WTC11 (cell line): ENCODE measurements at regions not wholly inside any gene's neighbourhood (a gene's known extent, or its start where the extent isn't known, plus 50 kb on each side); places are given as distances from the start of the nearest gene placed in this dataset.

ENCODE experiments used
- CREB1 ChIP-seq: sonication (generic); formaldehyde crosslinking; IDR thresholded peaks from 2 replicates; pipeline ENCODE4 v1.8.0; 2023; ENCODE audit warnings: mild to moderate bottlenecking, missing genetic modification reagents
- CREM ChIP-seq: sonication (generic); formaldehyde crosslinking; IDR thresholded peaks from 2 replicates; pipeline ENCODE4 v1.8.1; 2022; ENCODE audit warnings: mild to moderate bottlenecking, missing genetic modification reagents, moderate library complexity
- ELF4 ChIP-seq: sonication (generic); formaldehyde crosslinking; IDR thresholded peaks from 2 replicates; pipeline ENCODE4 v1.8.1; 2022; ENCODE audit warnings: low read depth, mild to moderate bottlenecking, moderate library complexity, missing genetic modification reagents
- ZBTB21 ChIP-seq: sonication (generic); formaldehyde crosslinking; IDR thresholded peaks from 2 replicates; pipeline ENCODE4 v1.8.1; 2023; ENCODE audit warnings: mild to moderate bottlenecking, missing genetic modification reagents, borderline replicate concordance
- ZNF138 ChIP-seq: sonication (generic); formaldehyde crosslinking; conservative IDR thresholded peaks from 2 replicates; pipeline ENCODE4 v1.8.1; 2022; ENCODE audit warnings: mild to moderate bottlenecking, moderate library complexity, missing genetic modification reagents
- ZNF263 ChIP-seq: sonication (generic); formaldehyde crosslinking; IDR thresholded peaks from 2 replicates; pipeline ENCODE4 v1.8.1; 2022; ENCODE audit warnings: low read depth, mild to moderate bottlenecking, moderate library complexity, missing genetic modification reagents
- TF ChIP-seq, protein P1 (sequence below): fragments of 200-600 bp; IDR thresholded peaks from 2 replicates; pipeline ENCODE4 v1.8.0; 2022; ENCODE audit warnings: antibody characterized with exemption
- TF ChIP-seq, protein P2 (sequence below): sonication (generic); formaldehyde crosslinking; IDR thresholded peaks from 2 replicates; pipeline ENCODE4 v1.8.0; 2023; ENCODE audit warnings: missing genetic modification reagents, mild to moderate bottlenecking, borderline replicate concordance
- TF ChIP-seq, protein P3 (sequence below): fragments of 250-450 bp; sonication (Bioruptor Pico); IDR thresholded peaks from 2 replicates; pipeline ENCODE4 v1.9.0; 2021; ENCODE audit warnings: mild to moderate bottlenecking
- TF ChIP-seq, protein P4 (sequence below): fragments of 250-450 bp; sonication (Bioruptor Pico); IDR thresholded peaks from 2 replicates; pipeline ENCODE4 v1.8.0; 2021; ENCODE audit warnings: mild to moderate bottlenecking
- TF ChIP-seq, protein P5 (sequence below): sonication (generic); formaldehyde crosslinking; IDR thresholded peaks from 2 replicates; pipeline ENCODE4 v1.8.0; 2022; ENCODE audit warnings: mild to moderate bottlenecking, missing genetic modification reagents
- TF ChIP-seq, protein P6 (sequence below): sonication (generic); formaldehyde crosslinking; IDR thresholded peaks from 2 replicates; pipeline ENCODE4 v1.8.1; 2023; ENCODE audit warnings: mild to moderate bottlenecking, missing genetic modification reagents, moderate library complexity

DNA sequence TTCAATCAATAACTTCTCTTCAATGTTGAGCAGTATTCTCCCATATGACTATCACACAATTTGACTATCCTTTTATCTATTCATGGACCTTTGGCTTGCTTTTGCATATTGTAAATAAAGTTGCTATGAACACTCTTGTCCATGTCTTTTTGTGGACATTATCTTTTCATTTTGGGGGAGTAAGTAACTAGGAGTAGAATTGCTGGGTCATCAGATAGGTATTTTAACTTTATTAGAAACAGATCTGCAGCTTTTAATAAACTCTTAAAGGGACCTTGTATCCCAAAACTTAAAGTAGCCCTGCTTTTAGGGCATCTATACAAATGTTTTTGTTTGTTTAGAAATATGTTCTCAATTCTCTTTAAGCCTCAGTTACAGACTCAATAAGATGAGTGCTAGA lies 614.2 kb upstream of the CITED2 start:
- TF ChIP-seq, protein P1, sequence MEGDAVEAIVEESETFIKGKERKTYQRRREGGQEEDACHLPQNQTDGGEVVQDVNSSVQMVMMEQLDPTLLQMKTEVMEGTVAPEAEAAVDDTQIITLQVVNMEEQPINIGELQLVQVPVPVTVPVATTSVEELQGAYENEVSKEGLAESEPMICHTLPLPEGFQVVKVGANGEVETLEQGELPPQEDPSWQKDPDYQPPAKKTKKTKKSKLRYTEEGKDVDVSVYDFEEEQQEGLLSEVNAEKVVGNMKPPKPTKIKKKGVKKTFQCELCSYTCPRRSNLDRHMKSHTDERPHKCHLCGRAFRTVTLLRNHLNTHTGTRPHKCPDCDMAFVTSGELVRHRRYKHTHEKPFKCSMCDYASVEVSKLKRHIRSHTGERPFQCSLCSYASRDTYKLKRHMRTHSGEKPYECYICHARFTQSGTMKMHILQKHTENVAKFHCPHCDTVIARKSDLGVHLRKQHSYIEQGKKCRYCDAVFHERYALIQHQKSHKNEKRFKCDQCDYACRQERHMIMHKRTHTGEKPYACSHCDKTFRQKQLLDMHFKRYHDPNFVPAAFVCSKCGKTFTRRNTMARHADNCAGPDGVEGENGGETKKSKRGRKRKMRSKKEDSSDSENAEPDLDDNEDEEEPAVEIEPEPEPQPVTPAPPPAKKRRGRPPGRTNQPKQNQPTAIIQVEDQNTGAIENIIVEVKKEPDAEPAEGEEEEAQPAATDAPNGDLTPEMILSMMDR = no peak
- TF ChIP-seq CREB1 (CRISPR knock-in tag) = no peak
- no peak for TF ChIP-seq ELF4
- TF ChIP-seq, protein P2, sequence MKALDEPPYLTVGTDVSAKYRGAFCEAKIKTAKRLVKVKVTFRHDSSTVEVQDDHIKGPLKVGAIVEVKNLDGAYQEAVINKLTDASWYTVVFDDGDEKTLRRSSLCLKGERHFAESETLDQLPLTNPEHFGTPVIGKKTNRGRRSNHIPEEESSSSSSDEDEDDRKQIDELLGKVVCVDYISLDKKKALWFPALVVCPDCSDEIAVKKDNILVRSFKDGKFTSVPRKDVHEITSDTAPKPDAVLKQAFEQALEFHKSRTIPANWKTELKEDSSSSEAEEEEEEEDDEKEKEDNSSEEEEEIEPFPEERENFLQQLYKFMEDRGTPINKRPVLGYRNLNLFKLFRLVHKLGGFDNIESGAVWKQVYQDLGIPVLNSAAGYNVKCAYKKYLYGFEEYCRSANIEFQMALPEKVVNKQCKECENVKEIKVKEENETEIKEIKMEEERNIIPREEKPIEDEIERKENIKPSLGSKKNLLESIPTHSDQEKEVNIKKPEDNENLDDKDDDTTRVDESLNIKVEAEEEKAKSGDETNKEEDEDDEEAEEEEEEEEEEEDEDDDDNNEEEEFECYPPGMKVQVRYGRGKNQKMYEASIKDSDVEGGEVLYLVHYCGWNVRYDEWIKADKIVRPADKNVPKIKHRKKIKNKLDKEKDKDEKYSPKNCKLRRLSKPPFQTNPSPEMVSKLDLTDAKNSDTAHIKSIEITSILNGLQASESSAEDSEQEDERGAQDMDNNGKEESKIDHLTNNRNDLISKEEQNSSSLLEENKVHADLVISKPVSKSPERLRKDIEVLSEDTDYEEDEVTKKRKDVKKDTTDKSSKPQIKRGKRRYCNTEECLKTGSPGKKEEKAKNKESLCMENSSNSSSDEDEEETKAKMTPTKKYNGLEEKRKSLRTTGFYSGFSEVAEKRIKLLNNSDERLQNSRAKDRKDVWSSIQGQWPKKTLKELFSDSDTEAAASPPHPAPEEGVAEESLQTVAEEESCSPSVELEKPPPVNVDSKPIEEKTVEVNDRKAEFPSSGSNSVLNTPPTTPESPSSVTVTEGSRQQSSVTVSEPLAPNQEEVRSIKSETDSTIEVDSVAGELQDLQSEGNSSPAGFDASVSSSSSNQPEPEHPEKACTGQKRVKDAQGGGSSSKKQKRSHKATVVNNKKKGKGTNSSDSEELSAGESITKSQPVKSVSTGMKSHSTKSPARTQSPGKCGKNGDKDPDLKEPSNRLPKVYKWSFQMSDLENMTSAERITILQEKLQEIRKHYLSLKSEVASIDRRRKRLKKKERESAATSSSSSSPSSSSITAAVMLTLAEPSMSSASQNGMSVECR (CRISPR knock-in tag) = no peak
- TF ChIP-seq, protein P3, sequence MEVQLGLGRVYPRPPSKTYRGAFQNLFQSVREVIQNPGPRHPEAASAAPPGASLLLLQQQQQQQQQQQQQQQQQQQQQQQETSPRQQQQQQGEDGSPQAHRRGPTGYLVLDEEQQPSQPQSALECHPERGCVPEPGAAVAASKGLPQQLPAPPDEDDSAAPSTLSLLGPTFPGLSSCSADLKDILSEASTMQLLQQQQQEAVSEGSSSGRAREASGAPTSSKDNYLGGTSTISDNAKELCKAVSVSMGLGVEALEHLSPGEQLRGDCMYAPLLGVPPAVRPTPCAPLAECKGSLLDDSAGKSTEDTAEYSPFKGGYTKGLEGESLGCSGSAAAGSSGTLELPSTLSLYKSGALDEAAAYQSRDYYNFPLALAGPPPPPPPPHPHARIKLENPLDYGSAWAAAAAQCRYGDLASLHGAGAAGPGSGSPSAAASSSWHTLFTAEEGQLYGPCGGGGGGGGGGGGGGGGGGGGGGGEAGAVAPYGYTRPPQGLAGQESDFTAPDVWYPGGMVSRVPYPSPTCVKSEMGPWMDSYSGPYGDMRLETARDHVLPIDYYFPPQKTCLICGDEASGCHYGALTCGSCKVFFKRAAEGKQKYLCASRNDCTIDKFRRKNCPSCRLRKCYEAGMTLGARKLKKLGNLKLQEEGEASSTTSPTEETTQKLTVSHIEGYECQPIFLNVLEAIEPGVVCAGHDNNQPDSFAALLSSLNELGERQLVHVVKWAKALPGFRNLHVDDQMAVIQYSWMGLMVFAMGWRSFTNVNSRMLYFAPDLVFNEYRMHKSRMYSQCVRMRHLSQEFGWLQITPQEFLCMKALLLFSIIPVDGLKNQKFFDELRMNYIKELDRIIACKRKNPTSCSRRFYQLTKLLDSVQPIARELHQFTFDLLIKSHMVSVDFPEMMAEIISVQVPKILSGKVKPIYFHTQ (CRISPR knock-in tag) = no peak
- TF ChIP-seq, protein P4, sequence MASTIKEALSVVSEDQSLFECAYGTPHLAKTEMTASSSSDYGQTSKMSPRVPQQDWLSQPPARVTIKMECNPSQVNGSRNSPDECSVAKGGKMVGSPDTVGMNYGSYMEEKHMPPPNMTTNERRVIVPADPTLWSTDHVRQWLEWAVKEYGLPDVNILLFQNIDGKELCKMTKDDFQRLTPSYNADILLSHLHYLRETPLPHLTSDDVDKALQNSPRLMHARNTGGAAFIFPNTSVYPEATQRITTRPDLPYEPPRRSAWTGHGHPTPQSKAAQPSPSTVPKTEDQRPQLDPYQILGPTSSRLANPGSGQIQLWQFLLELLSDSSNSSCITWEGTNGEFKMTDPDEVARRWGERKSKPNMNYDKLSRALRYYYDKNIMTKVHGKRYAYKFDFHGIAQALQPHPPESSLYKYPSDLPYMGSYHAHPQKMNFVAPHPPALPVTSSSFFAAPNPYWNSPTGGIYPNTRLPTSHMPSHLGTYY = no peak
- TF ChIP-seq, protein P5, sequence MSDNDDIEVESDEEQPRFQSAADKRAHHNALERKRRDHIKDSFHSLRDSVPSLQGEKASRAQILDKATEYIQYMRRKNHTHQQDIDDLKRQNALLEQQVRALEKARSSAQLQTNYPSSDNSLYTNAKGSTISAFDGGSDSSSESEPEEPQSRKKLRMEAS (CRISPR knock-in tag) = no peak
- no peak for TF ChIP-seq ZNF263
- no peak for TF ChIP-seq ZBTB21 (CRISPR knock-in tag)
- TF ChIP-seq, protein P6, sequence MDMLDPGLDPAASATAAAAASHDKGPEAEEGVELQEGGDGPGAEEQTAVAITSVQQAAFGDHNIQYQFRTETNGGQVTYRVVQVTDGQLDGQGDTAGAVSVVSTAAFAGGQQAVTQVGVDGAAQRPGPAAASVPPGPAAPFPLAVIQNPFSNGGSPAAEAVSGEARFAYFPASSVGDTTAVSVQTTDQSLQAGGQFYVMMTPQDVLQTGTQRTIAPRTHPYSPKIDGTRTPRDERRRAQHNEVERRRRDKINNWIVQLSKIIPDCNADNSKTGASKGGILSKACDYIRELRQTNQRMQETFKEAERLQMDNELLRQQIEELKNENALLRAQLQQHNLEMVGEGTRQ (CRISPR knock-in tag) = no peak
- TF ChIP-seq ZNF138 = no peak
- no peak for TF ChIP-seq CREM (CRISPR knock-in tag)
